HepG2 (cell line): ENCODE measurements at regions not wholly inside any gene's neighbourhood (a gene's known extent, or its start where the extent isn't known, plus 50 kb on each side); places are given as distances from the start of the nearest gene placed in this dataset.

ENCODE experiments used
- MAZ ChIP-seq, 2 experiments: sonication (generic) in 1 of 2; formaldehyde crosslinking in 1 of 2; IDR thresholded peaks; 2 replicates each; pipeline versions ENCODE4 v1.5.0 to v1.6.1; 2012 to 2020; ENCODE audit warnings: low read depth in 2 of 2, mild to moderate bottlenecking in 2 of 2, borderline replicate concordance in 1 of 2, improper control_type of control experiment in 1 of 2, low read length in 1 of 2, missing genetic modification reagents in 1 of 2, moderate library complexity in 1 of 2
- POLR2A ChIP-seq, 2 experiments: IDR thresholded peaks; 2 replicates each; pipeline ENCODE4 v1.6.1; 2011; ENCODE audit warnings: low read depth in 2 of 2, low read length in 2 of 2, mild to moderate bottlenecking in 1 of 2, moderate library complexity in 1 of 2; ENCODE audit not compliant: insufficient read depth in 1 of 2
- ZNF121 ChIP-seq: sonication (generic); formaldehyde crosslinking; IDR thresholded peaks from 2 replicates; pipeline ENCODE4 v1.5.0; 2020; ENCODE audit warnings: mild to moderate bottlenecking, missing genetic modification reagents
- ZNF282 ChIP-seq: fragments of 450-650 bp; IDR thresholded peaks from 2 replicates; pipeline ENCODE4 v1.6.1; 2018; ENCODE audit not compliant: partially characterized antibody
- ZNF549 ChIP-seq: sonication (generic); formaldehyde crosslinking; IDR thresholded peaks from 2 replicates; pipeline ENCODE4 v1.5.0; 2020; ENCODE audit warnings: missing genetic modification reagents

DNA sequence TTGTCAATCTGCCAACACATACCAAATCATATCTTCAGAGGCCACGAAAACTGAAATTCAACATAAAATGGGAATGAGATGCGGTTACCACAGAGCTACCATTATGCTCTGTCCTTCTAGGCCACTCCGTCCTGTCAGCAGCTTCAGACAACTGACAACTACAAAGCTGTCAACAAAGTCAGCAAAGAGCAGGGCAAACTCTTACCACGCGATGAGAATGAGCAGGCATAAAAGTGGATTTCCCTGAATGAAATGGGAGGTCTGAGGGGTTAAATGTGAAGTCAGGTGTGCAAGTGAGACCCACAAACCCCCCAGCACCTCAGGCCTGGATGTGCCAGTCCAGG, 130.1 kb downstream of the LNPK start:
- no peak for TF ChIP-seq ZNF549 (CRISPR knock-in tag)
- no peak for TF ChIP-seq ZNF121 (CRISPR knock-in tag)
- no peak for TF ChIP-seq POLR2A (IDR thresholded peaks at IDR 0.05; ENCODE audit: insufficient read depth in 1 of 2, low read depth in 2 of 2, low read length in 2 of 2)
- no peak for TF ChIP-seq MAZ (IDR thresholded peaks at IDR 0.05; ENCODE audit: borderline replicate concordance, low read depth, low read length)
- TF ChIP-seq MAZ (CRISPR knock-in tag; IDR thresholded peaks at IDR 0.05; ENCODE audit: low read depth): no peak
- no peak for TF ChIP-seq ZNF282
